Endodermal cell (in vitro differentiated cells): ENCODE measurements at regions not wholly inside any gene's neighbourhood (a gene's known extent, or its start where the extent isn't known, plus 50 kb on each side); places are given as distances from the start of the nearest gene placed in this dataset.

Experiments used
- DNase-seq: peaks from one replicate; pipeline ENCODE4 v3.0.0-alpha.2; 2017
- H3K27ac ChIP-seq: 2 replicates; pipeline ENCODE4 v1.5.1; 2013; ENCODE audit warnings: mild to moderate bottlenecking, low read depth, low read length, moderate library complexity
- H3K27me3 ChIP-seq: 2 replicates; pipeline ENCODE4 v1.6.1; 2013; ENCODE audit warnings: mild to moderate bottlenecking, low read length, moderate library complexity; ENCODE audit not compliant: insufficient read depth, control insufficient read depth, poor library complexity, severe bottlenecking
- H3K36me3 ChIP-seq: 2 replicates; pipeline ENCODE4 v1.7.0; 2013; ENCODE audit warnings: mild to moderate bottlenecking, low read length, moderate library complexity; ENCODE audit not compliant: control insufficient read depth, insufficient read depth
- H3K4me1 ChIP-seq: one replicate; pipeline ENCODE4 v1.7.0; 2013; ENCODE audit warnings: low read length; ENCODE audit not compliant: control insufficient read depth, insufficient read depth
- H3K4me3 ChIP-seq: 2 replicates; pipeline ENCODE4 v1.5.1; 2013; ENCODE audit warnings: mild to moderate bottlenecking, low read length, moderate library complexity
- H3K9ac ChIP-seq: 2 replicates; pipeline ENCODE4 v1.6.1; 2013; ENCODE audit warnings: mild to moderate bottlenecking, low read length, moderate library complexity; ENCODE audit not compliant: poor library complexity, severe bottlenecking; ENCODE audit errors: extremely low read depth
- H3K9me3 ChIP-seq: 2 replicates; pipeline ENCODE4 v1.6.1; 2013; ENCODE audit warnings: mild to moderate bottlenecking, low read length, moderate library complexity; ENCODE audit not compliant: control insufficient read depth
- H3K27ac Mint-ChIP-seq: 2 replicates; pipeline ENCODE4 v1.8.0; 2020; ENCODE audit warnings: mixed read lengths
- H3K27me3 Mint-ChIP-seq: 2 replicates; pipeline ENCODE4 v1.8.0; 2021; ENCODE audit warnings: mild to moderate bottlenecking, mixed read lengths; ENCODE audit not compliant: insufficient read depth
- H3K36me3 Mint-ChIP-seq: 2 replicates; pipeline ENCODE4 v1.8.0; 2020; ENCODE audit warnings: low read depth, mixed read lengths
- H3K4me1 Mint-ChIP-seq: 2 replicates; pipeline ENCODE4 v1.8.0; 2020; ENCODE audit warnings: mixed read lengths
- H3K4me3 Mint-ChIP-seq: 2 replicates; pipeline ENCODE4 v1.8.0; 2020; ENCODE audit warnings: mild to moderate bottlenecking, moderate library complexity, mixed read lengths
- H3K9me3 Mint-ChIP-seq: 2 replicates; pipeline ENCODE4 v1.8.0; 2020; ENCODE audit warnings: mild to moderate bottlenecking, mixed read lengths
- CTCF ChIP-seq: fragments of 200-600 bp; sonication (generic); conservative IDR thresholded peaks from 2 replicates; pipeline ENCODE4 v1.5.0; 2021; ENCODE audit warnings: antibody characterized with exemption, mild to moderate bottlenecking
- WGBS, 2 experiments: methylation state at CpG; one replicate each; pipeline versions ENCODE4 v1.1.5 to v1.1.7; 2013; ENCODE audit warnings: missing lambda C conversion rate in 2 of 2, mixed read lengths in 1 of 2; ENCODE audit not compliant: insufficient coverage in 1 of 2, insufficient read length in 1 of 2; 5-methylcytosine and 5-hydroxymethylcytosine counted together

GRCh38 chr7:67387851-67388250, 391.2 kb downstream of the TYW1 start:
- TF ChIP-seq CTCF: no peak
- Histone ChIP-seq H3K36me3 (no peaks in the 10 kb centered on the region), H3K9me3 (no peaks in the 10 kb centered on the region), H3K4me3 (no peak overlapping the region), H3K27ac (no peak overlapping the region), H3K27me3 (no peaks in the 10 kb centered on the region), H3K9ac (no peak overlapping the region), H3K4me1 (no peaks in the 10 kb centered on the region)
- 88 to 97% methylated on average over 4 of the region's 4 CpGs for WGBS, 2 experiments
- Mint-ChIP-seq H3K27me3 (peaks cover 2% of the 10 kb centered on the region), H3K9me3 (peaks cover 4% of the 10 kb centered on the region), H3K27ac (no peak overlapping the region), H3K4me1 (peaks cover 3% of the 10 kb centered on the region), H3K36me3 (no peaks in the 10 kb centered on the region), H3K4me3 (no peak overlapping the region)
- no peak for DNase-seq

GRCh38 chr7:67391168-67391567, 394.5 kb downstream of the TYW1 start:
- DNase-seq: no peak
- peaks cover 4% of the 10 kb centered on the region for H3K9me3 Mint-ChIP-seq
- H3K9ac ChIP-seq: no peak overlapping the region
- no peak overlapping the region for H3K4me3 Mint-ChIP-seq
- H3K27ac Mint-ChIP-seq: no peak overlapping the region
- H3K4me3 ChIP-seq: no peak overlapping the region
- H3K4me1 ChIP-seq: no peaks in the 10 kb centered on the region
- H3K4me1 Mint-ChIP-seq: peaks cover 3% of the 10 kb centered on the region
- no peak overlapping the region for H3K27ac ChIP-seq
- H3K36me3 Mint-ChIP-seq: no peaks in the 10 kb centered on the region
- TF ChIP-seq CTCF: peak; percentile 43
- H3K27me3 Mint-ChIP-seq: peaks cover 2% of the 10 kb centered on the region
- H3K36me3 ChIP-seq: no peaks in the 10 kb centered on the region
- WGBS, 2 experiments: 87 to 91% methylated on average over 18 to 19 of the region's 19 CpGs
- no peaks in the 10 kb centered on the region for H3K27me3 ChIP-seq
- H3K9me3 ChIP-seq: no peaks in the 10 kb centered on the region

- H3K27ac Mint-ChIP-seq: no peak overlapping the region
Observed at GRCh38 chr7:67392596-67393438, 396.2 kb downstream of the TYW1 start.

More at GRCh38 chr7:67392596-67393438, 396.2 kb downstream of the TYW1 start:
- no peak for TF ChIP-seq CTCF
- Mint-ChIP-seq H3K27me3 (peaks cover 2% of the 10 kb centered on the region), H3K4me1 (peaks cover 3% of the 10 kb centered on the region), H3K4me3 (no peak overlapping the region), H3K36me3 (no peaks in the 10 kb centered on the region), H3K9me3 (peaks cover 2% of the 10 kb centered on the region)
- DNase-seq: peak; percentile 74
- H3K4me1 ChIP-seq: no peaks in the 10 kb centered on the region
- H3K9ac ChIP-seq: no peak overlapping the region
- 82 to 85% methylated on average over 16 of the region's 16 CpGs for WGBS, 2 experiments
- no peaks in the 10 kb centered on the region for H3K27me3 ChIP-seq
- no peak overlapping the region for H3K27ac ChIP-seq
- no peaks in the 10 kb centered on the region for H3K36me3 ChIP-seq
- no peak overlapping the region for H3K4me3 ChIP-seq
- peaks cover 6% of the 10 kb centered on the region for H3K9me3 ChIP-seq
